Mucosa of rectum (tissue), 2 donors: ENCODE measurements at regions not wholly inside any gene's neighbourhood (a gene's known extent, or its start where the extent isn't known, plus 50 kb on each side); places are given as distances from the start of the nearest gene placed in this dataset.

Source experiments
- H3K27ac ChIP-seq, 2 donors: one replicate each; pipeline ENCODE4 v1.7.0; 2013; ENCODE audit warnings: inconsistent platforms in 2 of 2, low read depth in 2 of 2, low read length in 2 of 2
- H3K27me3 ChIP-seq, 2 donors: one replicate each; pipeline ENCODE4 v1.7.0; 2013; ENCODE audit warnings: low read length in 2 of 2; ENCODE audit not compliant: control insufficient read depth in 2 of 2, insufficient read depth in 2 of 2
- H3K36me3 ChIP-seq, 2 donors: one replicate each; pipeline ENCODE4 v1.7.0; 2013; ENCODE audit warnings: low read length in 2 of 2; ENCODE audit not compliant: control insufficient read depth in 2 of 2, insufficient read depth in 2 of 2
- H3K4me1 ChIP-seq, 2 donors: one replicate each; pipeline ENCODE4 v1.7.0; 2013; ENCODE audit warnings: low read length in 2 of 2, mild to moderate bottlenecking in 1 of 2; ENCODE audit not compliant: control insufficient read depth in 2 of 2, insufficient read depth in 2 of 2
- H3K4me3 ChIP-seq, 2 donors: one replicate each; pipeline ENCODE4 v1.7.0; 2013; ENCODE audit warnings: low read length in 2 of 2
- H3K9ac ChIP-seq, 2 donors: one replicate each; pipeline ENCODE4 v1.7.0; 2013; ENCODE audit warnings: low read length in 2 of 2, low read depth in 1 of 2, mild to moderate bottlenecking in 1 of 2
- H3K9me3 ChIP-seq, 2 donors: one replicate each; pipeline ENCODE4 v1.7.0; 2013; ENCODE audit warnings: low read length in 2 of 2; ENCODE audit not compliant: control insufficient read depth in 2 of 2
- donor health status: healthy.
- donor health status: Normal muscosa, but diverticular disease.

GRCh38 chr2:204282525-204282924 lies 262.8 kb upstream of the PARD3B start:
- Histone ChIP-seq H3K27ac (no peak overlapping the region), H3K9me3 (no peaks in the 10 kb centered on the region), H3K27me3 (no peaks in the 10 kb centered on the region), H3K36me3 (no peaks in the 10 kb centered on the region), H3K4me3 (no peak overlapping the region), H3K9ac (no peak overlapping the region), H3K4me1 (peaks cover 0 to 5% of the 10 kb centered on the region in 2 donors)

- H3K9ac ChIP-seq = no peak overlapping the region
- H3K27ac ChIP-seq = no peak overlapping the region
- no peaks in the 10 kb centered on the region for H3K27me3 ChIP-seq
- H3K4me3 ChIP-seq = no peak overlapping the region
- no peaks in the 10 kb centered on the region for H3K9me3 ChIP-seq
- H3K4me1 ChIP-seq = no peaks in the 10 kb centered on the region
- H3K36me3 ChIP-seq = no peaks in the 10 kb centered on the region
These were observed 256.2 kb upstream of the PARD3B start for GRCh38 chr2:204289066-204289465.

GRCh38 chr2:204292439-204292838 lies 252.8 kb upstream of the PARD3B start:
- H3K9ac ChIP-seq = no peak overlapping the region
- H3K4me1 ChIP-seq = no peaks in the 10 kb centered on the region
- H3K27me3 ChIP-seq = no peaks in the 10 kb centered on the region
- H3K4me3 ChIP-seq = no peak overlapping the region
- no peaks in the 10 kb centered on the region for H3K36me3 ChIP-seq
- H3K9me3 ChIP-seq = no peaks in the 10 kb centered on the region
- no peak overlapping the region for H3K27ac ChIP-seq

- Histone ChIP-seq H3K4me3 (no peak overlapping the region), H3K4me1 (no peaks in the 10 kb centered on the region), H3K9me3 (no peaks in the 10 kb centered on the region), H3K9ac (no peak overlapping the region), H3K27ac (no peak overlapping the region), H3K36me3 (no peaks in the 10 kb centered on the region), H3K27me3 (no peaks in the 10 kb centered on the region)
These were observed 251.2 kb upstream of the PARD3B start for GRCh38 chr2:204293884-204294747.

GRCh38 chr2:204298404-204298803 lies 246.9 kb upstream of the PARD3B start:
- Histone ChIP-seq H3K9me3 (no peaks in the 10 kb centered on the region), H3K4me3 (no peak overlapping the region), H3K27me3 (no peaks in the 10 kb centered on the region), H3K4me1 (no peaks in the 10 kb centered on the region), H3K36me3 (no peaks in the 10 kb centered on the region), H3K27ac (no peak overlapping the region), H3K9ac (no peak overlapping the region)

- Histone ChIP-seq H3K9ac (no peak overlapping the region), H3K27ac (no peak overlapping the region), H3K27me3 (no peaks in the 10 kb centered on the region), H3K4me3 (no peak overlapping the region), H3K36me3 (no peaks in the 10 kb centered on the region), H3K4me1 (no peaks in the 10 kb centered on the region), H3K9me3 (no peaks in the 10 kb centered on the region)
These were observed 245.5 kb upstream of the PARD3B start for GRCh38 chr2:204299766-204300165.

- H3K27me3 ChIP-seq = no peaks in the 10 kb centered on the region
- no peak overlapping the region for H3K9ac ChIP-seq
These were observed 238.6 kb upstream of the PARD3B start for GRCh38 chr2:204306667-204307066.

GRCh38 chr2:204312105-204312504 lies 233.2 kb upstream of the PARD3B start:
- Histone ChIP-seq H3K4me3 (no peak overlapping the region), H3K36me3 (no peaks in the 10 kb centered on the region), H3K27me3 (no peaks in the 10 kb centered on the region), H3K27ac (no peak overlapping the region), H3K9me3 (no peaks in the 10 kb centered on the region), H3K4me1 (no peaks in the 10 kb centered on the region), H3K9ac (no peak overlapping the region)

More at GRCh38 chr2:204306667-204307066, 238.6 kb upstream of the PARD3B start:
- Histone ChIP-seq H3K4me3 (no peak overlapping the region), H3K9me3 (no peaks in the 10 kb centered on the region), H3K27ac (no peak overlapping the region), H3K36me3 (no peaks in the 10 kb centered on the region), H3K4me1 (no peaks in the 10 kb centered on the region)

- no peaks in the 10 kb centered on the region for H3K4me1 ChIP-seq
- no peaks in the 10 kb centered on the region for H3K9me3 ChIP-seq
- no peaks in the 10 kb centered on the region for H3K27me3 ChIP-seq
- no peak overlapping the region for H3K4me3 ChIP-seq
- no peak overlapping the region for H3K27ac ChIP-seq
- H3K9ac ChIP-seq = no peak overlapping the region
- no peaks in the 10 kb centered on the region for H3K36me3 ChIP-seq
These were observed 232.0 kb upstream of the PARD3B start for GRCh38 chr2:204313256-204313655.

GRCh38 chr2:204315236-204315662 lies 230.0 kb upstream of the PARD3B start:
- Histone ChIP-seq H3K27ac (no peak overlapping the region), H3K4me3 (no peak overlapping the region), H3K9ac (no peak overlapping the region), H3K4me1 (no peaks in the 10 kb centered on the region), H3K9me3 (no peaks in the 10 kb centered on the region), H3K27me3 (no peaks in the 10 kb centered on the region), H3K36me3 (no peaks in the 10 kb centered on the region)
